HCT116 (cell line): ENCODE measurements at regions not wholly inside any gene's neighbourhood (a gene's known extent, or its start where the extent isn't known, plus 50 kb on each side); places are given as distances from the start of the nearest gene placed in this dataset.

ENCODE experiments used
- ATAC-seq: fragments of 200-7000 bp; cut with Tn5 transposase; 2 replicates; pipeline ENCODE4 v1.9.1; 2020; ENCODE audit warnings: mild to moderate bottlenecking, moderate library complexity
- BruUV-seq: library from RNA; stranded (reverse); fragments of 400-500 nt; replicated peaks from 2 replicates; lab custom pipeline; 2021; lab: Mats Ljungman, UMichigan
- CTCF ChIA-PET: fragments of 300-600 bp; sonication (Branson Sonifier 250); formaldehyde crosslinking; loops from one replicate; lab custom pipeline; 2021; ENCODE audit warnings: antibody characterized with exemption; lab: Charles Lee
- POLR2A ChIA-PET: fragments of 300-600, 350-600 bp; sonication (Branson Sonifier 250); formaldehyde crosslinking; loops from one replicate; lab custom pipeline; 2021; ENCODE audit warnings: antibody characterized with exemption; lab: Charles Lee
- RAD21 ChIA-PET, 2 experiments: fragments of 300-600 bp; sonication (Branson Sonifier 250); formaldehyde crosslinking; loops; one replicate each; lab custom pipeline; 2023; ENCODE audit warnings: low total read pairs in 2 of 2; ENCODE audit not compliant: uncharacterized antibody in 2 of 2, unreplicated experiment in 2 of 2, low non-redundant PET in 1 of 2; lab: Charles Lee
- DNase-seq: peaks from one replicate; pipeline ENCODE4 v3.0.0-alpha.2; 2010; ENCODE audit warnings: low read depth, low spot score
- H2AFZ ChIP-seq: fragments of 200-600 bp; shearing (Covaris generic), sonication (generic); 2 replicates; pipeline ENCODE4 v1.6.1; 2017; ENCODE audit warnings: low read depth, mixed run types, mixed read lengths, antibody characterized with exemption, low read length; ENCODE audit not compliant: poor library complexity, severe bottlenecking
- H3K27ac ChIP-seq: 2 replicates; pipeline ENCODE4 v1.5.1; 2012; ENCODE audit warnings: low read depth, low read length
- H3K27me3 ChIP-seq: fragments of 200-600 bp; sonication (generic); 2 replicates; pipeline ENCODE4 v1.6.1; 2016; ENCODE audit warnings: mixed run types, low read length, mixed read lengths; ENCODE audit not compliant: insufficient read depth
- H3K36me3 ChIP-seq, 2 experiments: fragments of 200-500 bp in 1 of 2; fragments of 200-600 bp in 1 of 2; sonication (Bioruptor generic) in 1 of 2; sonication (generic) in 1 of 2; 2 replicates each; pipeline versions ENCODE4 v1.5.1 to v1.6.1; 2014 to 2016; ENCODE audit warnings: low read length in 2 of 2, inconsistent platforms in 1 of 2, mixed read lengths in 1 of 2, mixed run types in 1 of 2; ENCODE audit not compliant: insufficient read depth in 2 of 2, control insufficient read depth in 1 of 2
- H3K4me1 ChIP-seq, 2 experiments: fragments of 200-600 bp in 1 of 2; sonication (generic) in 1 of 2; 2 replicates each; pipeline versions ENCODE4 v1.5.1 to v1.6.1; 2012 to 2017; ENCODE audit warnings: low read length in 2 of 2, inconsistent platforms in 1 of 2, mild to moderate bottlenecking in 1 of 2, mixed read lengths in 1 of 2, mixed run types in 1 of 2, moderate library complexity in 1 of 2; ENCODE audit not compliant: insufficient read depth in 2 of 2, control insufficient read depth in 1 of 2
- H3K4me2 ChIP-seq: fragments of 200-600 bp; sonication (generic); 2 replicates; pipeline ENCODE4 v1.6.1; 2017; ENCODE audit warnings: mixed run types, low read length, mixed read lengths
- H3K4me3 ChIP-seq, 2 experiments: fragments of 200-600 bp in 1 of 2; sonication (generic) in 1 of 2; replicated peaks in 1 of 2; 2 replicates each; pipeline ENCODE4 v1.5.1; 2011 to 2016; ENCODE audit warnings: low read length in 2 of 2, control low read depth in 1 of 2, low read depth in 1 of 2, mild to moderate bottlenecking in 1 of 2, mixed read lengths in 1 of 2, mixed run types in 1 of 2
- H3K79me2 ChIP-seq: fragments of 200-600 bp; sonication (generic); 2 replicates; pipeline ENCODE4 v1.6.1; 2017; ENCODE audit warnings: mild to moderate bottlenecking, mixed run types, low read length, moderate library complexity, mixed read lengths; ENCODE audit not compliant: insufficient read depth
- H3K9ac ChIP-seq: fragments of 200-600 bp; sonication (generic); 2 replicates; pipeline ENCODE4 v1.6.1; 2016; ENCODE audit warnings: low read length, mixed read lengths
- H3K9me2 ChIP-seq: fragments of 200-600 bp; sonication (generic), shearing (Covaris generic); 2 replicates; pipeline ENCODE4 v1.6.1; 2017; ENCODE audit warnings: mixed run types, mild to moderate bottlenecking, moderate library complexity; ENCODE audit not compliant: insufficient read depth
- H3K9me3 ChIP-seq, 2 experiments: fragments of 200-500 bp in 1 of 2; fragments of 200-600 bp in 1 of 2; sonication (Bioruptor generic) in 1 of 2; sonication (generic) in 1 of 2; 2 replicates each; pipeline ENCODE4 v1.6.1; 2014 to 2017; ENCODE audit warnings: low read length in 2 of 2, mixed read lengths in 2 of 2, inconsistent platforms in 1 of 2, low read depth in 1 of 2, mild to moderate bottlenecking in 1 of 2, mixed run types in 1 of 2, moderate library complexity in 1 of 2; ENCODE audit not compliant: control insufficient read depth in 1 of 2, insufficient read depth in 1 of 2
- H4K20me1 ChIP-seq: fragments of 200-600 bp; sonication (generic), shearing (Covaris generic); 2 replicates; pipeline ENCODE4 v1.6.1; 2017; ENCODE audit warnings: mixed run types, mild to moderate bottlenecking, moderate library complexity; ENCODE audit not compliant: insufficient read depth
- CBX3 ChIP-seq: IDR thresholded peaks from 2 replicates; pipeline ENCODE4 v1.6.1; 2012; ENCODE audit warnings: low read depth
- CEBPB ChIP-seq: IDR thresholded peaks from 2 replicates; pipeline ENCODE4 v1.6.1; 2012; ENCODE audit warnings: low read depth
- FOSL1 ChIP-seq: IDR thresholded peaks from 2 replicates; pipeline ENCODE4 v1.6.1; 2012; ENCODE audit warnings: low read depth
- JUND ChIP-seq: IDR thresholded peaks from 2 replicates; pipeline ENCODE4 v1.6.1; 2012
- POLR2AphosphoS5 ChIP-seq: IDR thresholded peaks from 2 replicates; pipeline ENCODE4 v1.6.1; 2011; ENCODE audit warnings: mild to moderate bottlenecking, low read depth, low read length, moderate library complexity
- RAD21 ChIP-seq: IDR thresholded peaks from 2 replicates; pipeline ENCODE4 v1.6.1; 2012; ENCODE audit warnings: low read depth, mild to moderate bottlenecking
- SP1 ChIP-seq: IDR thresholded peaks from 2 replicates; pipeline ENCODE4 v1.6.1; 2012; ENCODE audit warnings: low read depth
- SRF ChIP-seq: IDR thresholded peaks from 2 replicates; pipeline ENCODE4 v1.6.1; 2012; ENCODE audit warnings: low read depth
- YY1 ChIP-seq: IDR thresholded peaks from 2 replicates; pipeline ENCODE4 v1.6.1; 2011; ENCODE audit warnings: low read length, low read depth, moderate library complexity, mild to moderate bottlenecking; ENCODE audit not compliant: insufficient replicate concordance; ENCODE audit errors: extremely low read depth
- ZFX ChIP-seq: fragments of 450-650 bp; IDR thresholded peaks from 2 replicates; pipeline ENCODE4 v1.6.1; 2017
- ZNF274 ChIP-seq: fragments of 200-500 bp; sonication (Bioruptor generic); IDR thresholded peaks from 2 replicates; pipeline ENCODE4 v1.6.1; 2014; ENCODE audit warnings: mild to moderate bottlenecking, low read depth, low read length, inconsistent platforms
- intact Hi-C: fragments of 100-400 bp; cut with micrococcal nuclease; formaldehyde crosslinking; loops from 2 replicates; pipeline ENCODE4 v1.10.0; 2022
- TF ChIP-seq, protein P1 (sequence below): IDR thresholded peaks from 2 replicates; pipeline ENCODE4 v1.6.1; 2011; ENCODE audit warnings: mild to moderate bottlenecking, low read length, moderate library complexity; ENCODE audit not compliant: insufficient replicate concordance; ENCODE audit errors: extremely low read depth
- TF ChIP-seq, protein P2 (sequence below): IDR thresholded peaks from 2 replicates; pipeline ENCODE4 v1.6.1; 2012; ENCODE audit warnings: low read depth

DNA sequence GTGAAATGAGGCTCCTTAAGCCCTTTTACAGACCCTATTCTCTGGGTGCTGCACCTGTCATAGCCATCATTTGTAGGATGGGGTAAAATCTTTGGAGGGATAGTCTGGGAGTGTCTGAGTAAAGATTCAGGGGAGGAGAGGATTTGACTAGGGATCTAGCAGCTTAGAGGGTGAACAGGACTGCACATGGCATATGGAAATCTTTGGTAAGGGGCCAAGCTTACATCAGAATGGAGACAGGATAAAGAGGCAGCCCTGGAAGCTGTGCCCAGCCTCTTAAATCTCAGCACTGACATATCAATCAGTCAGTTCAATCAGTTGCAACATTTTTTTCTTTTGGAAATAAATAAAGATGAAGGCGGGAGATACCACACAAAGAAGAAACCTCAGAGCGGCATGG is 301.8 kb upstream of the CADM1 start (continued):
- TF ChIP-seq, protein P1, sequence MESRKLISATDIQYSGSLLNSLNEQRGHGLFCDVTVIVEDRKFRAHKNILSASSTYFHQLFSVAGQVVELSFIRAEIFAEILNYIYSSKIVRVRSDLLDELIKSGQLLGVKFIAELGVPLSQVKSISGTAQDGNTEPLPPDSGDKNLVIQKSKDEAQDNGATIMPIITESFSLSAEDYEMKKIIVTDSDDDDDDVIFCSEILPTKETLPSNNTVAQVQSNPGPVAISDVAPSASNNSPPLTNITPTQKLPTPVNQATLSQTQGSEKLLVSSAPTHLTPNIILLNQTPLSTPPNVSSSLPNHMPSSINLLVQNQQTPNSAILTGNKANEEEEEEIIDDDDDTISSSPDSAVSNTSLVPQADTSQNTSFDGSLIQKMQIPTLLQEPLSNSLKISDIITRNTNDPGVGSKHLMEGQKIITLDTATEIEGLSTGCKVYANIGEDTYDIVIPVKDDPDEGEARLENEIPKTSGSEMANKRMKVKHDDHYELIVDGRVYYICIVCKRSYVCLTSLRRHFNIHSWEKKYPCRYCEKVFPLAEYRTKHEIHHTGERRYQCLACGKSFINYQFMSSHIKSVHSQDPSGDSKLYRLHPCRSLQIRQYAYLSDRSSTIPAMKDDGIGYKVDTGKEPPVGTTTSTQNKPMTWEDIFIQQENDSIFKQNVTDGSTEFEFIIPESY, result no peak
- no peak for TF ChIP-seq RAD21
- no peak for TF ChIP-seq CBX3
- TF ChIP-seq SRF, result no peak
- no peak for TF ChIP-seq SP1
- no peak for TF ChIP-seq ZFX
- TF ChIP-seq ZNF274, result no peak
- no peak for TF ChIP-seq POLR2AphosphoS5
- no peak for TF ChIP-seq FOSL1
- TF ChIP-seq JUND, result no peak

DNA sequence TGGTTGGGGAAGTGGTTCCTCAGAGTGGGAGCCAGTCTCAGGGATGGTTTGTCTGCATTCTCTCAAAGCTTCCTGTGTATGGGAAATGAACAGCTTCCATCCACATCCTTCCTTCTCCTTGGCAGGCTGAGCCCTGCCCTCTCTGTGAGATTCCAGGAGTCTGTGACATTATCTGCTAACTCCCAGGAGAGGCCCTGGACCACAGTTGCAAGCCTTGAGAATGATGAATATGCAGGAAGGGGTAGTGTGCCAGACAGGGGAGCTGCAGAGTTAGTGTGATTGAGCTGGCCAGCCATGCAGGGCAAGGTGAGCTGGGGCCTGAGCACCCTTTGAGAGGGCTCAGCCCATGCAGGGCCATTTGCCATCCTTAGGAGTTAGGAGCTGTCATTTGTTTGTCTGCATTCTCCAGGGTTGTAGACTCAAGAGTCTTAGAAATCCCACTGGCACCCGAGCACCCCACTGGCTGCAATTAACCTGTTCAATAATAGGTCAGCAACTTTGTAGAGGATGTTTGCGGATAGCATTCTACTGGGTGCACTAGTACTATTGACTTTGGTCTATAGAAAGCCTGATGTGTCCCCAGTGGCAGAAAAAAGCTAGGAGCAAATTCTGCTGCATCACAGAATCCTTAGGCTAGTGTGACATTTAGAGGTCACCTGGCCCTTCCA is 299.0 kb upstream of the CADM1 start:
- no peak overlapping the region for H3K27ac ChIP-seq
- H3K9me3 ChIP-seq, result peaks cover 5 to 7% of the 10 kb centered on the region in 2 experiments; a peak in 2 of 4 replicates
- TF ChIP-seq FOSL1, result no peak
- no peak for TF ChIP-seq JUND
- no peak for TF ChIP-seq YY1
- TF ChIP-seq, protein P2, sequence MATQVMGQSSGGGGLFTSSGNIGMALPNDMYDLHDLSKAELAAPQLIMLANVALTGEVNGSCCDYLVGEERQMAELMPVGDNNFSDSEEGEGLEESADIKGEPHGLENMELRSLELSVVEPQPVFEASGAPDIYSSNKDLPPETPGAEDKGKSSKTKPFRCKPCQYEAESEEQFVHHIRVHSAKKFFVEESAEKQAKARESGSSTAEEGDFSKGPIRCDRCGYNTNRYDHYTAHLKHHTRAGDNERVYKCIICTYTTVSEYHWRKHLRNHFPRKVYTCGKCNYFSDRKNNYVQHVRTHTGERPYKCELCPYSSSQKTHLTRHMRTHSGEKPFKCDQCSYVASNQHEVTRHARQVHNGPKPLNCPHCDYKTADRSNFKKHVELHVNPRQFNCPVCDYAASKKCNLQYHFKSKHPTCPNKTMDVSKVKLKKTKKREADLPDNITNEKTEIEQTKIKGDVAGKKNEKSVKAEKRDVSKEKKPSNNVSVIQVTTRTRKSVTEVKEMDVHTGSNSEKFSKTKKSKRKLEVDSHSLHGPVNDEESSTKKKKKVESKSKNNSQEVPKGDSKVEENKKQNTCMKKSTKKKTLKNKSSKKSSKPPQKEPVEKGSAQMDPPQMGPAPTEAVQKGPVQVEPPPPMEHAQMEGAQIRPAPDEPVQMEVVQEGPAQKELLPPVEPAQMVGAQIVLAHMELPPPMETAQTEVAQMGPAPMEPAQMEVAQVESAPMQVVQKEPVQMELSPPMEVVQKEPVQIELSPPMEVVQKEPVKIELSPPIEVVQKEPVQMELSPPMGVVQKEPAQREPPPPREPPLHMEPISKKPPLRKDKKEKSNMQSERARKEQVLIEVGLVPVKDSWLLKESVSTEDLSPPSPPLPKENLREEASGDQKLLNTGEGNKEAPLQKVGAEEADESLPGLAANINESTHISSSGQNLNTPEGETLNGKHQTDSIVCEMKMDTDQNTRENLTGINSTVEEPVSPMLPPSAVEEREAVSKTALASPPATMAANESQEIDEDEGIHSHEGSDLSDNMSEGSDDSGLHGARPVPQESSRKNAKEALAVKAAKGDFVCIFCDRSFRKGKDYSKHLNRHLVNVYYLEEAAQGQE, result no peak
- no peak for TF ChIP-seq CEBPB
- TF ChIP-seq, all 23 proteins: peak for 0
- Histone ChIP-seq H3K4me3 (no peak overlapping the region), H4K20me1 (no peaks in the 10 kb centered on the region), H3K79me2 (no peaks in the 10 kb centered on the region), H3K9ac (no peak overlapping the region), H2AFZ (no peak overlapping the region), H3K36me3 (no peaks in the 10 kb centered on the region), H3K4me1 (no peaks in the 10 kb centered on the region), H3K27me3 (no peaks in the 10 kb centered on the region), H3K4me2 (no peak overlapping the region), H3K9me2 (no peaks in the 10 kb centered on the region)
- POLR2A ChIA-PET, result no interaction called here
- CTCF ChIA-PET, result no interaction called here
- no TSS peak for BruUV-seq
- DNase-seq (no peak), ATAC-seq (no peak)
- RAD21 ChIA-PET, result no interaction called here
- intact Hi-C loops, result no loop called here
